ENCODE measurements at regions not wholly inside any gene's neighbourhood (a gene's known extent, or its start where the extent isn't known, plus 50 kb on each side); places are given as distances from the start of the nearest gene placed in this dataset.

GRCh38 chr20:51287628-51288413 is 254.7 kb downstream of the NFATC2 start:
- TF ChIP-seq, protein P1, sequence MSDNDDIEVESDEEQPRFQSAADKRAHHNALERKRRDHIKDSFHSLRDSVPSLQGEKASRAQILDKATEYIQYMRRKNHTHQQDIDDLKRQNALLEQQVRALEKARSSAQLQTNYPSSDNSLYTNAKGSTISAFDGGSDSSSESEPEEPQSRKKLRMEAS (IDR thresholded peaks at IDR 0.05; ENCODE audit: insufficient read depth, insufficient read length) = no peak
- TF ChIP-seq, protein P2, sequence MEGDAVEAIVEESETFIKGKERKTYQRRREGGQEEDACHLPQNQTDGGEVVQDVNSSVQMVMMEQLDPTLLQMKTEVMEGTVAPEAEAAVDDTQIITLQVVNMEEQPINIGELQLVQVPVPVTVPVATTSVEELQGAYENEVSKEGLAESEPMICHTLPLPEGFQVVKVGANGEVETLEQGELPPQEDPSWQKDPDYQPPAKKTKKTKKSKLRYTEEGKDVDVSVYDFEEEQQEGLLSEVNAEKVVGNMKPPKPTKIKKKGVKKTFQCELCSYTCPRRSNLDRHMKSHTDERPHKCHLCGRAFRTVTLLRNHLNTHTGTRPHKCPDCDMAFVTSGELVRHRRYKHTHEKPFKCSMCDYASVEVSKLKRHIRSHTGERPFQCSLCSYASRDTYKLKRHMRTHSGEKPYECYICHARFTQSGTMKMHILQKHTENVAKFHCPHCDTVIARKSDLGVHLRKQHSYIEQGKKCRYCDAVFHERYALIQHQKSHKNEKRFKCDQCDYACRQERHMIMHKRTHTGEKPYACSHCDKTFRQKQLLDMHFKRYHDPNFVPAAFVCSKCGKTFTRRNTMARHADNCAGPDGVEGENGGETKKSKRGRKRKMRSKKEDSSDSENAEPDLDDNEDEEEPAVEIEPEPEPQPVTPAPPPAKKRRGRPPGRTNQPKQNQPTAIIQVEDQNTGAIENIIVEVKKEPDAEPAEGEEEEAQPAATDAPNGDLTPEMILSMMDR (IDR thresholded peaks at IDR 0.05; ENCODE audit: extremely low read depth in 1 of 2, insufficient read depth in 1 of 2, low read depth in 1 of 2, low read length in 2 of 2) = no peak
- TF ChIP-seq EZH2 (IDR thresholded peaks at IDR 0.05; ENCODE audit: borderline replicate concordance, low read depth, low read length, severe bottlenecking) = no peak
- Histone ChIP-seq H4K20me1 (replicated peaks; ENCODE audit: control insufficient read depth, extremely low read depth, insufficient read depth, low read length) (no peaks in the 10 kb centered on the region), H3K4me1 (ENCODE audit: control insufficient read depth, extremely low read depth, insufficient read depth, low read length) (no peaks in the 10 kb centered on the region), H3K9me1 (replicated peaks; ENCODE audit: control insufficient read depth, extremely low read depth, insufficient read depth, low read length) (no peaks in the 10 kb centered on the region), H3K4me2 (ENCODE audit: insufficient read depth, low read length) (no peak overlapping the region), H3K9ac (replicated peaks; ENCODE audit: extremely low read depth, insufficient read depth, low read length) (no peak overlapping the region), H2AFZ (ENCODE audit: low read depth, low read length) (no peak overlapping the region), H3K79me2 (ENCODE audit: control insufficient read depth, insufficient read depth, low read length) (no peaks in the 10 kb centered on the region), H3K36me3 (ENCODE audit: control insufficient read depth in 2 of 2, extremely low read depth in 1 of 2, insufficient read depth in 2 of 2, low read length in 2 of 2) (no peaks in the 10 kb centered on the region), H3K27me3 (ENCODE audit: control insufficient read depth in 2 of 2, insufficient read depth in 2 of 2, low read length in 2 of 2) (peaks cover 0 to 18% of the 10 kb centered on the region in 2 experiments), H3K4me3 (replicated peaks in 1 of 3; ENCODE audit: insufficient read depth in 1 of 3, low read depth in 1 of 3, low read length in 3 of 3) (no peak overlapping the region), H3K27ac (ENCODE audit: insufficient read depth, low read depth, low read length) (no peak overlapping the region), H3K9me3 (replicated peaks; ENCODE audit: control insufficient read depth, insufficient read depth, low read length) (no peaks in the 10 kb centered on the region)
- dilution Hi-C loops (cut with MboI; ENCODE audit: extremely low pct_ligation_motif_present, low sequenced_read_pairs) (no loop called here), intact Hi-C loops (cut with micrococcal nuclease) (no loop called here)
- ChIA-PET POLR2A (no interaction called here), CTCF (no interaction called here)
- FAIRE-seq (no peak), DNase-seq (ENCODE audit: low read depth, low spot score) (no peak)
- BruUV-seq (replicated peaks) = no TSS peak

DNA sequence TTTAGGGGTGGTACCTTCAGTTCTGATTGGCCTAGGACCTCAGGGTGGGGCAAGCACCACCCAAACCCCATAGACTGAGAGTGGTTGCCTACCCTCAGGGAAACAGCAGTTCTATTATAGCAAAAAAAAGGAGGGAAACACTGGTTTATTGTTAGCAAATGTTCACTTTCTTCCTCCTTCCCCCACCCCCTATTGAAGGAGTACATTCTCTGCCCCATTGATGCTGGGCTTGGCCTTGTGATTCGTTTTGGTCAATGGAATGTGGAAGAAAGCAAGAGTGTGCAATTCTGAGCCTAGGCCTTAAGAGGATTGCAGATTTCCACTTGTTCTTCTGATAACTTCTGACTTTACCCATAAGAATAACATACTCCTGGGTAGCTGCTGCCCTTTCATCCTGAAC is 255.8 kb downstream of the NFATC2 start:
- TF ChIP-seq POLR2AphosphoS5 (IDR thresholded peaks at IDR 0.05; ENCODE audit: insufficient read depth, low read depth, low read length) (no peak), JUN (IDR thresholded peaks at IDR 0.05; ENCODE audit: borderline replicate concordance, insufficient read depth, insufficient read length, low read depth) (no peak), GATA2 (IDR thresholded peaks at IDR 0.05; ENCODE audit: insufficient read depth, insufficient read length, low read depth, low read length) (no peak)
- no peaks in the 10 kb centered on the region for H3K79me2 ChIP-seq (ENCODE audit: control insufficient read depth, insufficient read depth, low read length)
- H3K36me3 ChIP-seq (ENCODE audit: control insufficient read depth in 2 of 2, extremely low read depth in 1 of 2, insufficient read depth in 2 of 2, low read length in 2 of 2) = no peaks in the 10 kb centered on the region
- H3K9me1 ChIP-seq (replicated peaks; ENCODE audit: control insufficient read depth, extremely low read depth, insufficient read depth, low read length) = no peaks in the 10 kb centered on the region
- dilution Hi-C loops (cut with MboI; ENCODE audit: extremely low pct_ligation_motif_present, low sequenced_read_pairs) (no loop called here), intact Hi-C loops (cut with micrococcal nuclease) (no loop called here)
- ChIA-PET CTCF (interaction anchor here (1.3 kb wide), 1 partner anchor 39 kb away, joined by 3 read pairs; no protein-coding TSS in a partner anchor), POLR2A (no interaction called here)
- no peak overlapping the region for H3K4me3 ChIP-seq (replicated peaks in 1 of 3; ENCODE audit: insufficient read depth in 1 of 3, low read depth in 1 of 3, low read length in 3 of 3)
- H3K4me1 ChIP-seq (ENCODE audit: control insufficient read depth, extremely low read depth, insufficient read depth, low read length) = no peaks in the 10 kb centered on the region
- H2AFZ ChIP-seq (ENCODE audit: low read depth, low read length) = no peak overlapping the region
- H3K4me2 ChIP-seq (ENCODE audit: insufficient read depth, low read length) = no peak overlapping the region
- no peak for DNase-seq (ENCODE audit: low read depth, low spot score)
- no peak overlapping the region for H3K27ac ChIP-seq (ENCODE audit: insufficient read depth, low read depth, low read length)
- H4K20me1 ChIP-seq (replicated peaks; ENCODE audit: control insufficient read depth, extremely low read depth, insufficient read depth, low read length) = no peaks in the 10 kb centered on the region
- no peak for FAIRE-seq
- no peak overlapping the region for H3K9ac ChIP-seq (replicated peaks; ENCODE audit: extremely low read depth, insufficient read depth, low read length)
- H3K9me3 ChIP-seq (replicated peaks; ENCODE audit: control insufficient read depth, insufficient read depth, low read length) = no peaks in the 10 kb centered on the region
- H3K27me3 ChIP-seq (ENCODE audit: control insufficient read depth in 2 of 2, insufficient read depth in 2 of 2, low read length in 2 of 2) = peaks cover 0 to 18% of the 10 kb centered on the region in 2 experiments
- BruUV-seq (replicated peaks) = no TSS peak
